ENCODE measurements at regions not wholly inside any gene's neighbourhood (a gene's known extent, or its start where the extent isn't known, plus 50 kb on each side); places are given as distances from the start of the nearest gene placed in this dataset.

GRCh38 chr2:207289295-207290018 is 123.7 kb upstream of the KLF7 start:
- TF ChIP-seq SIN3A (IDR thresholded peaks at IDR 0.05; ENCODE audit: borderline replicate concordance, insufficient read depth, low read length) = no peak
- TF ChIP-seq POLR2AphosphoS5 (IDR thresholded peaks at IDR 0.05; ENCODE audit: low read depth, low read length) = no peak
- no peak for TF ChIP-seq TAF1 (IDR thresholded peaks at IDR 0.05; ENCODE audit: borderline replicate concordance, insufficient read depth, low read length)
- TF ChIP-seq FOXP2 (optimal IDR thresholded peaks at IDR 0.05; ENCODE audit: borderline replicate concordance, extremely low read depth, extremely low read length, insufficient read depth) = no peak
- TF ChIP-seq, protein P1, sequence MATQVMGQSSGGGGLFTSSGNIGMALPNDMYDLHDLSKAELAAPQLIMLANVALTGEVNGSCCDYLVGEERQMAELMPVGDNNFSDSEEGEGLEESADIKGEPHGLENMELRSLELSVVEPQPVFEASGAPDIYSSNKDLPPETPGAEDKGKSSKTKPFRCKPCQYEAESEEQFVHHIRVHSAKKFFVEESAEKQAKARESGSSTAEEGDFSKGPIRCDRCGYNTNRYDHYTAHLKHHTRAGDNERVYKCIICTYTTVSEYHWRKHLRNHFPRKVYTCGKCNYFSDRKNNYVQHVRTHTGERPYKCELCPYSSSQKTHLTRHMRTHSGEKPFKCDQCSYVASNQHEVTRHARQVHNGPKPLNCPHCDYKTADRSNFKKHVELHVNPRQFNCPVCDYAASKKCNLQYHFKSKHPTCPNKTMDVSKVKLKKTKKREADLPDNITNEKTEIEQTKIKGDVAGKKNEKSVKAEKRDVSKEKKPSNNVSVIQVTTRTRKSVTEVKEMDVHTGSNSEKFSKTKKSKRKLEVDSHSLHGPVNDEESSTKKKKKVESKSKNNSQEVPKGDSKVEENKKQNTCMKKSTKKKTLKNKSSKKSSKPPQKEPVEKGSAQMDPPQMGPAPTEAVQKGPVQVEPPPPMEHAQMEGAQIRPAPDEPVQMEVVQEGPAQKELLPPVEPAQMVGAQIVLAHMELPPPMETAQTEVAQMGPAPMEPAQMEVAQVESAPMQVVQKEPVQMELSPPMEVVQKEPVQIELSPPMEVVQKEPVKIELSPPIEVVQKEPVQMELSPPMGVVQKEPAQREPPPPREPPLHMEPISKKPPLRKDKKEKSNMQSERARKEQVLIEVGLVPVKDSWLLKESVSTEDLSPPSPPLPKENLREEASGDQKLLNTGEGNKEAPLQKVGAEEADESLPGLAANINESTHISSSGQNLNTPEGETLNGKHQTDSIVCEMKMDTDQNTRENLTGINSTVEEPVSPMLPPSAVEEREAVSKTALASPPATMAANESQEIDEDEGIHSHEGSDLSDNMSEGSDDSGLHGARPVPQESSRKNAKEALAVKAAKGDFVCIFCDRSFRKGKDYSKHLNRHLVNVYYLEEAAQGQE (IDR thresholded peaks at IDR 0.05; ENCODE audit: insufficient read depth in 1 of 2, low read depth in 2 of 2, low read length in 2 of 2) = no peak

DNA sequence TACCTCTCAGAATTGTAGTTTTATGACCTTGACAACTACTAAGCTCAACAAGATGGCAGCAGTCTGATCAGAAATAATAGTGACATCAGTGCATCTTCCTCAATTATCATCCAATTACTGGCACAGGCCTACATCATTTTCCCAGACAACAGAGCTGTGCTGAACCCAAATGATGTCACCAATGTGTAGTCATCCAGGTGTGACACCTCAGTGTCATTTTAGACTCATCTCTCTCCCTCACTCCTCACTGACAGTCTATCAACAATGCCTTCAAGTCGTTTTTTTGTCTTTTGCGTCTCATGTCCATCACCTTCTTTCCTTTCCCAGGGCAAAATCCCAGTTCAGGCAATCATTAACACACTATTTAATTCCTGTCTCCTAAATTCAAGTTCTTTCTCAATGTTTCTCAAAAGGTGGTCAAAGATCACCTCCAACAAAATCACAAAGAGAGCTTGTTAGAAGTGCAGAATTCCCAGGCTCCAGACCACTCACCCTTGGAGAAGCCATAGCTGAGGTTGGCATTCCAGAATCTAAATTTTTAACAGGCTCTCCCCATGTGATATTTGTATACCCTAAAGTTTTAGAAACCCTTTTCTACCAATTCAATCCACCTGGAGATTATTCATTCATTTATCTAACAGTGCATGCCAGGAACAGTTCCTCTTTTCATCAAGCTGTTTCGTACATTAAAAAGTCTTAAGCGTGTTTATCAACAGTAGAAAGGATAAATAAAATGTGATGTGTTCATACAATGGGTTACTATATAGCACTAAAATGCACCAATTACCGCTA is 125.3 kb upstream of the KLF7 start:
- no peak for TF ChIP-seq TAF1 (IDR thresholded peaks at IDR 0.05; ENCODE audit: borderline replicate concordance, insufficient read depth, low read length)
- TF ChIP-seq SIN3A (IDR thresholded peaks at IDR 0.05; ENCODE audit: borderline replicate concordance, insufficient read depth, low read length) = no peak

DNA sequence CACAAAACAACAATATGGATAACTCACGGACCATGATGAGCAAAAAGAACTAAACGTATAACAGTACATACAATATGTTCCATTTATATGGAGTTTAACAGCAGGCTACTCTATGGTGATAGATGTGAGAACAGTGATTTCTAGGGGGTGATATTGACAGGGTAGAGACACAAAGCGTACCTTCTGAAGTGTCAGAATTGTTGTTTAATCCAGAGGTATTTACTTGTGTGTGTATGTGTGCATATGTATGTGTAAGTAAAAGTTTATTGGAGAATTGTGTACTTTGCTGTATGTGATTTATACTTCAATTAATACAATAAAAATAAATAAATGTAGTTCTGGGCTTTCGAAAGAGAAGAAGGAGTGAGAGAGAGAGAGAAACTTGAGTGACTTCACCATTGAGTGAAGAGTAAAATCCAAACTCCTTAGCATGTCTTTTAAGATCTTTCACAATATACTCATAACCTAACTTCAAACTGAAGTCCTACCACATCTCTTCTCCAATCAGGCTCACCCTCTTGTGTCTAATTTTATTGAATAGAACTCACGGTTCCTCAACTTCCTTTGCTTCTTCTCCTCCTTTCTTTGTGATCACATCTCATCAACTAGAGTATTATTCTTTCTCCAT is 126.0 kb upstream of the KLF7 start:
- TF ChIP-seq TAF1 (IDR thresholded peaks at IDR 0.05; ENCODE audit: borderline replicate concordance, insufficient read depth, low read length) (no peak), POLR2AphosphoS5 (IDR thresholded peaks at IDR 0.05; ENCODE audit: low read depth, low read length) (no peak)

- TF ChIP-seq, protein P1 (IDR thresholded peaks at IDR 0.05; ENCODE audit: insufficient read depth in 1 of 2, low read depth in 2 of 2, low read length in 2 of 2) = no peak
- TF ChIP-seq FOXP2 (optimal IDR thresholded peaks at IDR 0.05; ENCODE audit: borderline replicate concordance, extremely low read depth, extremely low read length, insufficient read depth) (no peak), POLR2AphosphoS5 (IDR thresholded peaks at IDR 0.05; ENCODE audit: low read depth, low read length) (no peak), SIN3A (IDR thresholded peaks at IDR 0.05; ENCODE audit: borderline replicate concordance, insufficient read depth, low read length) (no peak), TAF1 (IDR thresholded peaks at IDR 0.05; ENCODE audit: borderline replicate concordance, insufficient read depth, low read length) (no peak)
Measured at GRCh38 chr2:207296265-207296948, 130.7 kb upstream of the KLF7 start.

- TF ChIP-seq FOXP2 (optimal IDR thresholded peaks at IDR 0.05; ENCODE audit: borderline replicate concordance, extremely low read depth, extremely low read length, insufficient read depth) (no peak), POLR2AphosphoS5 (IDR thresholded peaks at IDR 0.05; ENCODE audit: low read depth, low read length) (no peak), SIN3A (IDR thresholded peaks at IDR 0.05; ENCODE audit: borderline replicate concordance, insufficient read depth, low read length) (no peak), TAF1 (IDR thresholded peaks at IDR 0.05; ENCODE audit: borderline replicate concordance, insufficient read depth, low read length) (no peak)
- TF ChIP-seq, protein P1 (IDR thresholded peaks at IDR 0.05; ENCODE audit: insufficient read depth in 1 of 2, low read depth in 2 of 2, low read length in 2 of 2) = no peak
Measured at GRCh38 chr2:207300817-207301216, 135.1 kb upstream of the KLF7 start.
